K562 (cell line): ENCODE measurements at regions not wholly inside any gene's neighbourhood (a gene's known extent, or its start where the extent isn't known, plus 50 kb on each side); places are given as distances from the start of the nearest gene placed in this dataset.

ENCODE experiments used
- ATAC-seq: fragments of 200-7000 bp; cut with Tn5 transposase; 3 replicates; pipeline ENCODE4 v1.9.1; 2020; ENCODE audit warnings: moderate library complexity
- BruUV-seq: library from RNA; stranded (reverse); fragments of 400-500 nt; replicated peaks from 2 replicates; lab custom pipeline; 2021; lab: Mats Ljungman, UMichigan
- CTCF ChIA-PET: fragments of 300-600 bp; formaldehyde crosslinking; extraction: SDS; loops from one replicate; lab custom pipeline; 2021; ENCODE audit warnings: low intra/inter-chr PET ratio; lab: Yijun Ruan, JAX
- POLR2A ChIA-PET: fragments of 300-600, 350-650 bp; sonication (Branson Sonifier 250); formaldehyde crosslinking; extraction: SDS; loops from one replicate; lab custom pipeline; 2021; ENCODE audit warnings: antibody characterized with exemption, inconsistent platforms; lab: Yijun Ruan, JAX
- DNase-seq, 4 experiments: peaks; one replicate each; pipeline versions ENCODE4 v3.0.0 to v3.0.0-alpha.2; 2011 to 2018; ENCODE audit warnings: low spot score in 3 of 4, mixed read lengths in 3 of 4; ENCODE audit errors: extremely low read depth in 1 of 4
- FAIRE-seq: peaks from 2 replicates; lab custom pipeline; 2011; peaks lifted over from hg19 to GRCh38; lab: Jason Lieb, UNC
- H2AFZ ChIP-seq: 2 replicates; pipeline ENCODE4 v1.6.0; 2011; ENCODE audit warnings: low read depth, low read length, control low read depth, inconsistent platforms
- H3K27ac ChIP-seq: fragments of 200-600 bp; 3 replicates; pipeline ENCODE4 v1.8.0; 2011; ENCODE audit warnings: low read depth, mild to moderate bottlenecking, control low read depth, inconsistent platforms, low read length, moderate library complexity, mixed read lengths; ENCODE audit errors: extremely low read depth
- H3K27me3 ChIP-seq, 2 experiments: fragments of 300-600 bp in 1 of 2; 2 replicates in 1 of 2; 3 replicates in 1 of 2; pipeline versions ENCODE4 v1.6.0 to v1.8.0; 2011; ENCODE audit warnings: inconsistent platforms in 2 of 2, low read length in 2 of 2, mild to moderate bottlenecking in 1 of 2, mixed read lengths in 1 of 2, moderate library complexity in 1 of 2; ENCODE audit not compliant: control insufficient read depth in 2 of 2, insufficient read depth in 2 of 2
- H3K36me3 ChIP-seq: fragments of 300-600 bp; 3 replicates; pipeline ENCODE4 v1.8.0; 2011; ENCODE audit warnings: mild to moderate bottlenecking, low read length, inconsistent platforms; ENCODE audit not compliant: control insufficient read depth, insufficient read depth
- H3K4me1 ChIP-seq, 2 experiments: fragments of 200-600 bp in 1 of 2; replicated peaks in 1 of 2; 2 replicates in 1 of 2; 3 replicates in 1 of 2; pipeline versions ENCODE4 v1.5.1 to v1.8.0; 2011; ENCODE audit warnings: inconsistent platforms in 2 of 2, low read length in 2 of 2, mild to moderate bottlenecking in 1 of 2, mixed read lengths in 1 of 2, moderate library complexity in 1 of 2; ENCODE audit not compliant: control insufficient read depth in 2 of 2, insufficient read depth in 2 of 2
- H3K4me2 ChIP-seq: 2 replicates; pipeline ENCODE4 v1.6.1; 2011; ENCODE audit warnings: low read length, control low read depth, inconsistent platforms, mixed read lengths; ENCODE audit not compliant: insufficient read depth
- H3K4me3 ChIP-seq: fragments of 200-600 bp; sonication (generic), shearing (Covaris generic); 2 replicates; pipeline ENCODE4 v1.5.1; 2016; ENCODE audit warnings: control low read depth, inconsistent platforms
- H3K79me2 ChIP-seq: fragments of 200-600 bp; 3 replicates; pipeline ENCODE4 v1.8.0; 2011; ENCODE audit warnings: low read length, inconsistent platforms; ENCODE audit not compliant: control insufficient read depth, insufficient read depth
- H3K9ac ChIP-seq, 2 experiments: 2 replicates each; pipeline versions ENCODE4 v1.6.0 to v1.6.1; 2011; ENCODE audit warnings: low read depth in 2 of 2, low read length in 2 of 2, control low read depth in 1 of 2, inconsistent platforms in 1 of 2, mild to moderate bottlenecking in 1 of 2, mixed read lengths in 1 of 2; ENCODE audit not compliant: insufficient read depth in 1 of 2
- H3K9me1 ChIP-seq: one replicate; pipeline ENCODE4 v1.6.0; 2011; ENCODE audit warnings: inconsistent platforms, mild to moderate bottlenecking, low read length, moderate library complexity; ENCODE audit not compliant: control insufficient read depth, insufficient read depth
- H3K9me3 ChIP-seq: replicated peaks from 2 replicates; pipeline ENCODE4 v1.5.1; 2011; ENCODE audit warnings: low read depth, low read length, inconsistent platforms; ENCODE audit not compliant: control insufficient read depth, insufficient read depth
- H4K20me1 ChIP-seq: replicated peaks from 2 replicates; pipeline ENCODE4 v1.6.1; 2011; ENCODE audit warnings: low read length, inconsistent platforms, mixed read lengths; ENCODE audit not compliant: control insufficient read depth, insufficient read depth
- CBX2 ChIP-seq: fragments of 200-600 bp; sonication (generic); IDR thresholded peaks from one replicate; pipeline ENCODE4 v1.6.1; 2012; ENCODE audit warnings: mild to moderate bottlenecking, low read length, inconsistent platforms; ENCODE audit not compliant: insufficient read depth, poor library complexity, severe bottlenecking
- CEBPG ChIP-seq, 3 experiments: fragments of 200-800 bp in 1 of 3; sonication (Bioruptor generic) in 1 of 3; sonication (generic) in 1 of 3; formaldehyde crosslinking in 1 of 3; IDR thresholded peaks in 2 of 3; conservative IDR thresholded peaks in 1 of 3; 2 replicates each; pipeline versions ENCODE4 v1.6.1 to v1.8.0; 2016 to 2022; ENCODE audit warnings: missing compliant biosample characterization in 2 of 3, missing genetic modification characterization in 2 of 3, mild to moderate bottlenecking in 1 of 3, missing genetic modification reagents in 1 of 3
- EHMT2 ChIP-seq: fragments of 450-650 bp; IDR thresholded peaks from 2 replicates; pipeline ENCODE4 v1.6.1; 2018; ENCODE audit warnings: antibody characterized with exemption
- ERF ChIP-seq: fragments of 450-650 bp; formaldehyde crosslinking; IDR thresholded peaks from 2 replicates; pipeline ENCODE4 v1.4.0; 2020; ENCODE audit warnings: mild to moderate bottlenecking, mixed read lengths
- FOS ChIP-seq: IDR thresholded peaks from 3 replicates; pipeline ENCODE4 v1.6.1; 2011; ENCODE audit not compliant: insufficient read length; ENCODE audit errors: extremely low read depth
- FOXA1 ChIP-seq: fragments of 450-650 bp; IDR thresholded peaks from 2 replicates; pipeline ENCODE4 v1.6.1; 2016; ENCODE audit warnings: mild to moderate bottlenecking, borderline replicate concordance
- HDGF ChIP-seq: fragments of 450-650 bp; IDR thresholded peaks from 2 replicates; pipeline ENCODE4 v1.6.1; 2016
- ID3 ChIP-seq, 2 experiments: fragments of 250-450 bp in 1 of 2; fragments of 450-650 bp in 1 of 2; sonication (Bioruptor Pico) in 1 of 2; IDR thresholded peaks; 2 replicates each; pipeline versions ENCODE4 v1.6.1 to v1.8.0; 2016 to 2021; ENCODE audit warnings: mild to moderate bottlenecking in 2 of 2, moderate library complexity in 2 of 2, missing compliant biosample characterization in 1 of 2, missing genetic modification characterization in 1 of 2
- NCOA2 ChIP-seq, 2 experiments: fragments of 450-650 bp; IDR thresholded peaks; 2 replicates each; pipeline ENCODE4 v1.6.1; 2018; ENCODE audit warnings: mild to moderate bottlenecking in 2 of 2, moderate library complexity in 1 of 2; ENCODE audit not compliant: partially characterized antibody in 2 of 2
- POLR2B ChIP-seq: fragments of 450-650 bp; IDR thresholded peaks from 2 replicates; pipeline ENCODE4 v1.6.1; 2018; ENCODE audit warnings: low read depth; ENCODE audit not compliant: partially characterized antibody
- STAG1 ChIP-seq: sonication (generic); formaldehyde crosslinking; IDR thresholded peaks from 2 replicates; pipeline ENCODE4 v1.5.0; 2020; ENCODE audit warnings: missing genetic modification reagents, borderline replicate concordance
- ZNF174 ChIP-seq: fragments of 250-450 bp; sonication (Bioruptor Pico); IDR thresholded peaks from 2 replicates; pipeline ENCODE4 v1.4.0; 2020; ENCODE audit warnings: mild to moderate bottlenecking
- ZNF316 ChIP-seq: fragments of 450-650 bp; IDR thresholded peaks from 2 replicates; pipeline ENCODE4 v1.6.1; 2016
- ZNF384 ChIP-seq: IDR thresholded peaks from 2 replicates; pipeline ENCODE4 v1.6.1; 2012; ENCODE audit warnings: low read depth, low read length, improper control_type of control experiment
- in situ Hi-C: fragments of 300-500 bp; cut with MboI; formaldehyde crosslinking; loops from 4 replicates; pipeline ENCODE4 v1.15.0; 2018; ENCODE audit warnings: inconsistent platforms, mixed read lengths
- intact Hi-C: fragments of 100-400 bp; cut with micrococcal nuclease; formaldehyde crosslinking; loops from 2 replicates; pipeline ENCODE4 v1.14.2; 2022

GRCh38 chr1:83697961-83698360 is 301.0 kb downstream of the TTLL7 start:
- ChIA-PET POLR2A (no interaction called here), CTCF (no interaction called here)
- Histone ChIP-seq H3K4me1 (no peaks in the 10 kb centered on the region), H3K27ac (no peak overlapping the region), H3K36me3 (no peaks in the 10 kb centered on the region), H4K20me1 (no peaks in the 10 kb centered on the region), H3K9ac (no peak overlapping the region), H3K9me1 (no peaks in the 10 kb centered on the region), H3K4me3 (no peak overlapping the region), H2AFZ (no peak overlapping the region), H3K27me3 (no peaks in the 10 kb centered on the region), H3K79me2 (no peaks in the 10 kb centered on the region), H3K9me3 (no peaks in the 10 kb centered on the region), H3K4me2 (no peak overlapping the region)
- DNase-seq (no peak), ATAC-seq (no peak), FAIRE-seq (no peak)
- intact Hi-C loops, result no loop called here
- no peak for TF ChIP-seq STAG1 (CRISPR knock-in tag)
- no peak for TF ChIP-seq FOXA1
- TF ChIP-seq CBX2, result no peak
- TF ChIP-seq ZNF174 (CRISPR knock-in tag), result no peak
- no peak for TF ChIP-seq ERF (CRISPR knock-in tag)
- TF ChIP-seq ID3 (CRISPR knock-in tag; IDR thresholded peaks at IDR 0.05), result no peak
- no peak for TF ChIP-seq ID3 (tag; IDR thresholded peaks at IDR 0.05)
- TF ChIP-seq ZNF316, result no peak
- TF ChIP-seq CEBPG (CRISPR knock-in tag; IDR thresholded peaks at IDR 0.05), result no peak
- TF ChIP-seq CEBPG (tag; conservative IDR thresholded peaks at IDR 0.05 in 1 of 2, IDR thresholded peaks at IDR 0.05 in 1 of 2), result no peak
- TF ChIP-seq NCOA2 (IDR thresholded peaks at IDR 0.05; ENCODE audit: partially characterized antibody in 2 of 2), result no peak
- no peak for TF ChIP-seq ZNF384
- no peak for TF ChIP-seq FOS
- TF ChIP-seq HDGF, result no peak
- TF ChIP-seq POLR2B, result no peak
- TF ChIP-seq EHMT2, result no peak
- in situ Hi-C loops, result no loop called here
- BruUV-seq, result no TSS peak
